ENCODE measurements at regions not wholly inside any gene's neighbourhood (a gene's known extent, or its start where the extent isn't known, plus 50 kb on each side); places are given as distances from the start of the nearest gene placed in this dataset.

GRCh38 chr18:51654488-51655326, 457.2 kb upstream of the MEX3C start:
- TF ChIP-seq EP300 (IDR thresholded peaks at IDR 0.05), result no peak
- no peak for TF ChIP-seq POLR2A (IDR thresholded peaks at IDR 0.05)
